ENCODE measurements at regions not wholly inside any gene's neighbourhood (a gene's known extent, or its start where the extent isn't known, plus 50 kb on each side); places are given as distances from the start of the nearest gene placed in this dataset.

- TF ChIP-seq CTCF (IDR thresholded peaks at IDR 0.05; ENCODE audit: borderline replicate concordance, insufficient read depth, low read depth, low read length), result no peak
Measured at GRCh38 chr4:107562316-107562715, 157.7 kb downstream of the PAPSS1 start.

GRCh38 chr4:107561481-107561880, 158.6 kb downstream of the PAPSS1 start:
- H3K4me3 ChIP-seq (ENCODE audit: low read depth, low read length), result no peak overlapping the region
- TF ChIP-seq CTCF (IDR thresholded peaks at IDR 0.05; ENCODE audit: borderline replicate concordance, insufficient read depth, low read depth, low read length), result no peak

More at GRCh38 chr4:107562316-107562715, 157.7 kb downstream of the PAPSS1 start:
- no peak overlapping the region for H3K4me3 ChIP-seq (ENCODE audit: low read depth, low read length)

- H3K4me3 ChIP-seq (ENCODE audit: low read depth, low read length), result no peak overlapping the region
- TF ChIP-seq CTCF (IDR thresholded peaks at IDR 0.05; ENCODE audit: borderline replicate concordance, insufficient read depth, low read depth, low read length), result no peak
Measured at GRCh38 chr4:107559653-107560052, 160.4 kb downstream of the PAPSS1 start.

- no peak overlapping the region for H3K4me3 ChIP-seq (ENCODE audit: low read depth, low read length)
- TF ChIP-seq CTCF (IDR thresholded peaks at IDR 0.05; ENCODE audit: borderline replicate concordance, insufficient read depth, low read depth, low read length), result no peak
Measured at GRCh38 chr4:107552306-107552705, 167.7 kb downstream of the PAPSS1 start.

- TF ChIP-seq CTCF (IDR thresholded peaks at IDR 0.05; ENCODE audit: borderline replicate concordance, insufficient read depth, low read depth, low read length), result no peak
- H3K4me3 ChIP-seq (ENCODE audit: low read depth, low read length), result no peak overlapping the region
Measured at GRCh38 chr4:107548211-107548905, 171.7 kb downstream of the PAPSS1 start.

GRCh38 chr4:107546638-107547037, 173.4 kb downstream of the PAPSS1 start:
- TF ChIP-seq CTCF (IDR thresholded peaks at IDR 0.05; ENCODE audit: borderline replicate concordance, insufficient read depth, low read depth, low read length), result no peak
- H3K4me3 ChIP-seq (ENCODE audit: low read depth, low read length), result no peak overlapping the region

GRCh38 chr4:107541511-107541910, 178.5 kb downstream of the PAPSS1 start:
- TF ChIP-seq CTCF (IDR thresholded peaks at IDR 0.05; ENCODE audit: borderline replicate concordance, insufficient read depth, low read depth, low read length), result no peak
- H3K4me3 ChIP-seq (ENCODE audit: low read depth, low read length), result no peak overlapping the region

Measured in GM12875 (cell line).